Endothelial cell of umbilical vein (primary cell): ENCODE measurements at regions not wholly inside any gene's neighbourhood (a gene's known extent, or its start where the extent isn't known, plus 50 kb on each side); places are given as distances from the start of the nearest gene placed in this dataset.

ENCODE experiments used
- CTCF ChIP-seq, 2 donors: IDR thresholded peaks; 1 replicate in 1 of 2; 2 replicates in 1 of 2; pipeline ENCODE4 v1.5.1; 2011; ENCODE audit warnings: low read length in 2 of 2, mild to moderate bottlenecking in 2 of 2, moderate library complexity in 2 of 2, control low read depth in 1 of 2, inconsistent platforms in 1 of 2, low read depth in 1 of 2; ENCODE audit not compliant: insufficient read depth in 1 of 2; ENCODE audit errors: extremely low read depth in 1 of 2
- EZH2 ChIP-seq: IDR thresholded peaks from 2 replicates; pipeline ENCODE4 v1.6.1; 2012; ENCODE audit warnings: borderline replicate concordance, low read depth, mild to moderate bottlenecking, moderate library complexity, low read length, inconsistent platforms; ENCODE audit not compliant: severe bottlenecking
- FOS ChIP-seq: IDR thresholded peaks from 2 replicates; pipeline ENCODE4 v1.6.1; 2011; ENCODE audit warnings: mild to moderate bottlenecking, low read length, moderate library complexity, borderline replicate concordance; ENCODE audit not compliant: insufficient read depth
- JUN ChIP-seq: IDR thresholded peaks from 2 replicates; pipeline ENCODE4 v1.6.1; 2011; ENCODE audit warnings: borderline replicate concordance, low read depth; ENCODE audit not compliant: insufficient read length, insufficient read depth
- POLR2A ChIP-seq: IDR thresholded peaks from 2 replicates; pipeline ENCODE4 v1.6.1; 2012; ENCODE audit warnings: low read depth, mild to moderate bottlenecking, control low read depth, low read length
- POLR2AphosphoS5 ChIP-seq: IDR thresholded peaks from 2 replicates; pipeline ENCODE4 v1.6.1; 2012; ENCODE audit warnings: low read depth, mild to moderate bottlenecking, control low read depth, low read length, moderate library complexity; ENCODE audit not compliant: insufficient read depth
- TF ChIP-seq, protein P1 (sequence below): IDR thresholded peaks from 2 replicates; pipeline ENCODE4 v1.6.1; 2011; ENCODE audit not compliant: insufficient read depth, insufficient read length

GRCh38 chr22:26849575-26849974, 192.2 kb downstream of the MIAT start:
- TF ChIP-seq POLR2A: no peak
- no peak for TF ChIP-seq CTCF (IDR thresholded peaks at IDR 0.05; ENCODE audit: extremely low read depth in 1 of 2, insufficient read depth in 1 of 2, low read depth in 1 of 2, low read length in 2 of 2)
- TF ChIP-seq POLR2AphosphoS5: no peak
- TF ChIP-seq EZH2: no peak
- TF ChIP-seq FOS: no peak
- TF ChIP-seq, protein P1, sequence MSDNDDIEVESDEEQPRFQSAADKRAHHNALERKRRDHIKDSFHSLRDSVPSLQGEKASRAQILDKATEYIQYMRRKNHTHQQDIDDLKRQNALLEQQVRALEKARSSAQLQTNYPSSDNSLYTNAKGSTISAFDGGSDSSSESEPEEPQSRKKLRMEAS: no peak
- no peak for TF ChIP-seq JUN
